GM18517 (cell line): ENCODE measurements at regions not wholly inside any gene's neighbourhood (a gene's known extent, or its start where the extent isn't known, plus 50 kb on each side); places are given as distances from the start of the nearest gene placed in this dataset.
A peak's percentile ranks its signal among the peaks of the same experiment; 100 is the strongest.
"Not testable (repeated sequence)": the region's sequence is repeated elsewhere in the genome, so short reads cannot be mapped to it uniquely, and the experiment has no call there.

Experiments
- ATAC-seq: cut with Tn5 transposase; IDR thresholded peaks from one replicate; pipeline ENCODE4 v1.9.1; 2021; ENCODE audit warnings: mild to moderate bottlenecking, moderate library complexity; ENCODE audit not compliant: unreplicated experiment

DNA sequence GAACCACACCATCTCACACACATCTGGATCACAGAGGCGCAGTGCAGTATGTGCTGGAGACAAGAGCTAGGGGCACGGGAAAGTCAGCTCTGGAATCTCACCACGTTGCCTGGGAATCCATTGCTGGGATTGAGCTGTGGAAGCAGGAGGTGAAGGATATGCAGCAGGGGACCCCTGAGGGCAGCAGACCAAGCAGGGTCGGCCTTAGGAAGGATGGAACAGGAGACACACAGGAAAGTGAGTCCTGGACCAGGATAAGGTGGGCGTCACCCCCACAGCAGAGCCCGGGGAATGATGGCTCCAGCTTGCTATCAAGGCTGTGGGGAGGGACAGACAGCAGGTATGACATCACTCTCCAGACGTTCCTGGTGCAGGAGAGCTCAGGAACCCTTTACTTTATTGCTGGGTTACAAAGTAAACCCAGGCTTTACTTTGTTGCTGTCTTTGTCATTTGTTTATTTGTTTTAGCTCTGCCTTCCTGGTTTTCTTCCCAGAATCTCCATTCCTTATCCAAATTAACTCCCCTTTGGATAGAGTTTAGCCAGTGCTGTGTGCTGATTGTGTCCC lies 329.8 kb upstream of the MYT1L start:
- no peak for ATAC-seq

DNA sequence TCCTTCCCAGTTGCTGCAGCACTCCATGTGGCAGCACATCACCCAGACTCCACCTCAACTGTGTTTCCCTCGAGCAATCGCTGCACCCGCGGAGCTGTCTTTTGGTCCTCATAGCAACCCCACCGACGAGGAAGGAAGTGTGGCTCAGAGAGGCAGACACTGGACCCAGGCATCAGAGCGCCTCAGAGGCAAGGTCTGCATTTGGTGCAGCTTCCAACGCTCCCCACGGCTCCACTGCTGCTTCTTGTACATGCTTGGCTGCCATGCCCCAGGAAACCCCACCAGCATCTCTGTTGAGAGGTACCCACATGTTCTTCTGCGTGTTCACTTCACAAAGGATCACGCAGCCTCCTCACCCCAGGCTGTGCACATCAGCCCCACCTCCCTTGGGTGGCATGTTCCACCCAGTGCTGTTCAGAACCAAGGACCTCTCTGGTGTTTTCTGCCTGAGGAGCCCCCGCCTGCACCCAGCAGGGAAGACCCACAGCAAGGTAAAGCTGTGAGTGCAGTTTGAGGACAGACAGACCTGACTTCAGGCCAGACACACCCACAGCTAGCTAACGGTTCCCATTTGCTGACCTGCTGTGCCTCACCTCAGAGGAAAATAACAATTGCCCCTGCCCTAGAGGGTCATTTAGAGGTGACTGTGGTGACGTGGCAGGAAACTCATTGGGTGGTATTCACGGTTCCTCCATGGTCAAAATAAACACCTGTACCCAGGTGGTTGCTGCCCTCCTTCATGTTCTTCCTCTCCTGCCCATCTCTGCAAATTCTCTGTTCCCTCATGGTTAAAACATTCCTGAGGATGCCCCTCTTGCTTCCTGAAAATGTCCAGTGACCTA lies 326.3 kb upstream of the MYT1L start:
- ATAC-seq = no peak

DNA sequence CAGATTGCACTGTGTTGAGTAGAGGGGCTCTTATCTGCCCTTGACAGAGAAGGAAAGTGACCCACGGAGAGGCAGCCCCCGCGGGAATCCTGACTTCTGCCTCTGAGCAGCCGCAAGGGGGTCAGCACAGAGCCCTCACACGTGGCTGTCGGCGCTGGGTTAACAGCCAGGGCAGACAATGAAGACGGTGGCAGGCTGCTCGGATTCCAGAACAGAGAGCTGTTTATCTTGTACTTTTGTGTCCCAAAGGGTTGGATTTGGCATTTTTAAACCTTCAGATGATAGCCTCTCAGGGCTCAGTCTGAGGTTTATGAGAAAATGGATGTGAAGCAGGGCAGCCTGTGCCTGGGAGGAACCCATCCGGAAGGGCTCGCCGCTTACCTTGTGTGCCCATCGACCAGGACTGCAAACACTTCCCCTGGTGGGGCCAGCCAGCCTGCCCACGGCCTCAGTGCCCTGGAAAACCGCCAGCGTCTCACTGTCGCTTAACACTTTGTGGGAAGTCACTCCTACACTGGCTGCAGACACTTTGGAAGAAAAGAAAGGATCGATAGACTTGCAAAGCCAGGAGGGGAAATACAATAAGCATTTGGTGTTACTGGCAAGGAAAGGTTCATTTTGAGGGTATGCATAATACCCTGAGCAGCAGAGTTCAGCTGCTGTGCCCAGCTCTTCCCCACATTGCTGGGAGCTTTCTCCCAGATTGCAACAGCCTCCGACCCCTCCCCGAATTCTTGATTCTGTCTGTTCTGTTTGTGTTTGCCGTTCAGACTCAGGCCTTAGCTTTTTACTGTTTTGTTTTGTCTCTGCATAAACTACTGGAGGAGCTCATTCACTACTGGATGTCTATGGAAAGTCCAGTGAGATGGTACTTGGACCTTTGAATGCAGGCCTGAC lies 325.3 kb upstream of the MYT1L start:
- ATAC-seq = no peak

DNA sequence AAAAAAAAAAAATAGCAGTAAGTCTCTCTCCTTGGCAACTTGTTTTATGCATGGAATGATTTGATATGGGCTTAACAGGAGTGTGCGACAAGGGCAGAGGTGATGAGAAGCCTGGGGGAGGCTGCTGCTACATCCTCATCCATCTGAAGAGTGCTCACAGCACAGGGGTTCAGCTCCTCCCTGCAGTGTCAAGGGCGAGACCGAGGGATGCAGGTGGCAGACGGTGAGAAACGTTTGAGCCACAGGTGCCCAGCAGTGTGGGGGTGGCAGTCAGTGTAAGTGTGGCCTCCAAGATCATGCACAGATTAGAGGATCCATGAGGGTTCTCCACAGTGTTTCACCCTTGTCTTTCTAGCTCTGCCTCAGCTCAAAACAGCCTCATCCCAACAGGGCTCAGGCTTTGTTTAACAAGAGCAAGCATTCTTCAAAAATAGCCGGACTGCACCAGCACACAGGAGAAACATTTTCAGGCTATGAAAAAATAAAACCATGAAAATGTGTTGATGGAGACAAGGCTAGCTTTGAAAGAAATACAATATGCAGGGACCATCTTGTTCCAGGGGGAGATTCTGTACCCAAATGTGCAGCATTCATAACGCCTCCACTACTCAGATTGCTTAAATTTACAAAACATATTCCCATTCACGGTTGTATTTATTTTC lies 324.5 kb upstream of the MYT1L start:
- no peak for ATAC-seq

DNA sequence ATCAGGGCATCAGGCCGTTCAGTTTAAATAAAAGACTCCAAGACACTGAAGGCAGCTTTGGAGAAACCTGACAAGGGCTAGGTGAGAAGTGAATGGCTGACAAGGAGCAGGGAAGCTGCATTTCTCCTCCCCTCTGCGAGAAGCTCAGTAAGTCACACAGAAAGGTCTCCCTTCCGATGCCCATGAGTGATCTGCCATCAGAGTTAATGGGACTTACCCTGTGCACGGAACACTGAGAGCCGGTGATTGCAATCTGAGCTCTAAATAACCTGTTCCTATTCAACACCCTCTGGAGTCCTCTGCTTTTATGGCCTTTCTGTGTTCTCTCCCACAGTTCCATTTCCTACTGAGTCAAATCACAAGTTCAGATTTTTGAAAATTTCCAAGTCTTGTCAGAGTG lies 322.2 kb upstream of the MYT1L start:
- no peak for ATAC-seq

DNA sequence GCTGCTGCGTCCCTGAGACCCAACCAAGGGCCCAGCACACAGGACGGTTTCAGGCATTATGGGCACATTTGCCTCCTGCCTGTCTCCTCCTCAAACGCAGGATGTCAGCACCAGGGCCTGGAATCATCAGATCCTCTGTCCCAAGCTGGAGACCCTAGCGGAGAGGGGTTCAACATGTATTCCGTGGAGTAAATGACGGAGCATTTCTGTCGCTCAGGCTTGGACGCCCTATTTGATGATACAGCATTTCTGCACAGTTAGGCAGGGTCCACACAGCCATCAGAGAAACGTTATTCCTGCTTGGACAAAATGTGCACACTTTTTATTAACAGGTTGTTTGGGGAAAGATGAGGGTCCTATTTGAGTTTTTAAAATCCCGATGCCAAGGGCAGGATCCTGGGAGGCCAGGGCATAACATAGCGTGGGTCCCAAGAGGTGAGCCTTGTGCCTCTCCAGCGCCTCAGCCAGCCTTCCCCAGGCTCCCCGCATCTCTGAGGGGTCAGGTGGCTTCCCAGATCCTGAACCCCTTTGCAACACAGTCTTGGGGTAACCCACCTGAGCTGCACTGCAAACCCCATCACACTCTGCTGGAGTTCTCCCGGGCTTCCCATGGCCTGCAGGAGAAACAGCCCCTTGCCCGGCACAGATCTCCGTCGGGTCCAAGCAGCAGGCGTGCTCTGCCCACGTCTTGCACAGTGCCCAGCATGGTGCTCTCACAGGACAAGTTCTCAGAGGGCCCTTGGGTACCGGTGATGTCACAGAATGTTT lies 319.7 kb upstream of the MYT1L start:
- no peak for ATAC-seq

DNA sequence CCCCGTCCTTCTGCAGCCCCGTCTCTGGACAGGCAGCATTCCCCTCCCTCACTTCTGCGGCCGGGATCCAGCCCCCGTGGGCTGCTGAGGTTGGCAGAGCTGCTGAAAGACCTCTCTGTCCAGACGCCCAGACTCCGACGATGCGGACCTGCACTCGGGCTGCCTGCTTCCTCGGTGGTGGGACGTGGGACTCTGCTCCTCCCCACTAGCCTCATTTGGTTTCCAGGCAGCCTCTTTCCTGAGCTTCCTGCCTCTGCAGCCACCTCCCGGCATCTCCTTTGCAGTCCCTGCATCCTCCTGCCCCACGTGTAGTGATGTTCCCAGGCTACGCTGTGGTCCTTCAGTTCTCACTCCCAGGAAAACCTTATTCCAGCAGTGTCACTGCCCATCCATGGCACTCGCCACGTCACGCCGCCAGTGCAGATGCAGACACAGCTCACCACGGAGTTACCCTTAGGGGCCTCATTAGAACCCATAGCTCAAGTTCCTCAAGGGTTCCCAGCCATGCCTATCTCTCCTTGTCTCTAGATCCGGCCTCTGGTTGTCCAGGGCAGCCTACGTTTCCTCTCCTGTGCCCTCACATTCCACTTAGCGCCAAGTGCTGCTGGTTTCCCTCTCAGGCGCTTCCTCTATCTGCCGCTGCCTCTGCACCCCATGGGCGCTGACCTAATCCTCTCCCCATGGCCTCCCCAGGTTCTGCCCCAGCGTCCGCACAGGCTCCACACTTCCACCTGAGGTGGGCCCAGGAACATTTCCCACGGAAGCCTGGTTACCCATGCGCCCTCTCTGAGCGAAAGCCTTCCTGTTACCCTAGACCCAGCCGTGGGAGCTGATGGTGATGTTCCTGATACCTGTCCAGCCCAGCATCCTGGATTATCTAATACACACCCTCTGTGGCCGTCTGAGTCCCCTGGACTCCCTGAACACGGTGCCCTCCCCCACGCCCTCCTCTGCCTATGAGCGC lies 318.3 kb upstream of the MYT1L start:
- ATAC-seq = no peak

DNA sequence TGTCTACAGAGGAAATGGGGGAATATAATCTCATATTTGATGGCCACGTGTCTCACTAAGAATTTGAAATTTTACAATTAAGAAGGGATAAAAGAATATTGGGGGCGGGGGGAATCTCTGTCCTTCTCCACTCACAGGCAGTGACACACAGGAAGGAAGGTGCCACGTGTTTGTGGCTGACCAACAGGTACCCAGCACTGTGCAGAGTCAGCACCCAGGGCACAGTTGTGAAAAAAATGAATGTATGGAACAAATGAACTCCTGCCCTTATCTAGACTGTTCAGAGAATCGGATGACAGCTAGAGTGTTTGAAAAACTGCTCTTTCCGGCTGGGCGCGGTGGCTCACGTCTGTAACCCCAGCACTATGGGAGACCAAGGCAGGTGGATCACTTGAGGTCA lies 317.0 kb upstream of the MYT1L start:
- ATAC-seq = no peak

DNA sequence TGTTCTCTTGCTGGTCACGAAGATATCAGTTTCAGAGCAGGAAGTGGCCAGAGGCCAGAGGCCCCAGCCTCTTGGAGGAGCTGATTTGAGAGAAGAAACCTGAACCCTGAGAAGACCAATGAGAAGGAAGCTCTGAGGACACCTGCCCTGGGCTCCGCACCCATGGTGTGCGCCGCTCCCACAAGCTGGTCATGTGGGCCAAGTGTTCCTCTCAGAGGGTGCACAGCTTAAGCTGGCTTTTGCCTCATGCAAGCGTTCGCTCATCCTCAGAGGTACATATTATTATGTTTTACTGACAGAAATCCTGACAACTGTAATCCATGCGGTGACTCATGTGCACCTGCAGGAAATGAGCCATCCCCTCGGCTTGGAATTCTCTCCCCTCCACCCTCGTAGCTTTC lies 316.1 kb upstream of the MYT1L start:
- no peak for ATAC-seq

DNA sequence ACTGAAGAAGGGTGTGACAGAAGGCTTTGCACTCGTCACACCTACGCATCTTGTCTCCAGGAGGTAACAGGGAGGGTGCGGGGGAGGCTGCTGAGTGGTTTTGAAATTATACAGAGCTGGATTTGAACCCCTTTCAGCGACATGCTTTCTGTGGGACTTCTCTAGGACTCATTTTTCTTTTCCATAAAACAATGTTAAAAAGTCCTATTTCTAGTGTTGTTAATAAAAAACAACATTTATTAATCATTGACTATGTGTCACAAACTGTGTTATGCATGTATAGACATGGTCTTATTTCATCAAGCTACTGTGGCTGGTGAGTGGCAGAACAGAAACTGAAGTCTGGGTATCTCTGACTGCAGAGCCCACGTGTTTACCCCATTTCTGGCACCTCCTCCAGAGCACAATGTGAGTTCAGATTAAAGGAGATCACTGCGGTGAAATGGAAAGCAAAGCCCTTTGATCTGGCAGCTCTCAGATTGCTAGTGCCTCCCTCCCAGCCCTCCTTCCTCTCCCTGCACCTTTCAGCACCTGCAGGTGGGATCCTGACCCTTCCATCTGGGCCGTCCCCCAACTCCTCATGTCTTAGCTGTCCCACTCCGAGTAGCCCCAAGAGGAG lies 315.5 kb upstream of the MYT1L start:
- ATAC-seq = peak; percentile 55

DNA sequence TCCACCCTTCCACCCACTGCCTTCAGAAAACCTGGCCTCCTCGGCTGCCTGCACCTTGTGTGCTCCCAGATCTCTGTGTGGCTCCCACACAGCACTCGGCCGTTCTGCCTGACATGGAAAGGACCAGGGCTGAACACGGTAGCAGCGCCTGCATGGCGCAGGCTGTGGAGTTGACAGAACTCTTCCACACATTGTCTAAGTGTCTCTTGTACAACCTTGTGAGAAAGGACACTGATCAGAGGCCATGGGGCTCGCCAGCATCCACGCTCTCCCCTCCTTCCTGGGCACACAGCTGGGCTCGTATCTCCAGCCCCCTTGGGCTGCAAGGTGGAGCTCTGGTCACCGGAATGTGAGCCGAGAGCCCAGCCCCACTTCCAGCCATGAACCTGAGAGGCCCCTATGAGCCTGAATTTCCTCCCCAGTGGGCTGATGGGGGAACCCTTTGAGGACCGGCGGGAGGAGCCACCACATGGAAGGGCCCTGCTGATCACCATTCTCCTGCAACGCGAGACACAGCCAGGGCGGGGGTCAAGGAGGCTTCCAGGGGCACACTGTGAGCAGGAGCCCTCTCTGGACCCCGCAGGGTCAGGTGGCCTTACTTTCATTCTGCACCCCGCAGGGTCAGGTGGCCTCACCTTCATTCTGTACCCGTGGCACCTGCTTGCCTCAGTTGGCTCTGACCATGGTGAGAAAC lies 314.2 kb upstream of the MYT1L start:
- ATAC-seq = no peak

DNA sequence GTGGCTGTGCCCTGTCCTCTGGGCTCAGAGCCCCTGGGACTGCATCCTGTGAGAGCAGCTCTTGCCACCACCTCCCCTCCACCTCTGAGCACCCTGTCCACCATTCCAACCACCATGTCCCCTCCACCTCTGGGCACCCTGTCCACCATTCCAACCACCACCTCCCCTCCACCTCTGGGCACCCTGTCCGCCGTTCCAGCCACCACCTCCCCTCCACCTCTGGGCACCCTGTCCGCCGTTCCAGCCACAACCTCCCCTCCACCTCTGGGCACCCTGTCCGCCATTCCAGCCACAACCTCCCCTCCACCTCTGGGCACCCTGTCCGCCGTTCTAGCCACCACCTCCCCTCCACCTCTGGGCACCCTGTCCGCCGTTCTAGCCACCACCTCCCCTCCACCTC lies 313.7 kb upstream of the MYT1L start:
- ATAC-seq = not testable (repeated sequence)

DNA sequence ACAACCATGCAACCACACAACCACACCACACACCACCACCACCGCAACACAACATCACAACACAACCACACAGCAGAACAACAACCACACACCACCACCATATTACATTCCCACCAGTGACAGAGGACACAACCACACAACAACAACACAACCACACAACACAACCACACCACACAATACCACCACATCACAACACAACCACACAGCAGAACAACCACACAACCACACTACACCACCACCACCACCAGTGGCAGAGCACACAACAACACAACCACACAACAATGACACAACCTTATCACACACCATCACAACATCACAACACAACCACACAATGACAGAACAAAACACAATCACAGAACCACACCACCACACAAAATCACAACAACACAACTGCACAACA lies 313.0 kb upstream of the MYT1L start:
- no peak for ATAC-seq

DNA sequence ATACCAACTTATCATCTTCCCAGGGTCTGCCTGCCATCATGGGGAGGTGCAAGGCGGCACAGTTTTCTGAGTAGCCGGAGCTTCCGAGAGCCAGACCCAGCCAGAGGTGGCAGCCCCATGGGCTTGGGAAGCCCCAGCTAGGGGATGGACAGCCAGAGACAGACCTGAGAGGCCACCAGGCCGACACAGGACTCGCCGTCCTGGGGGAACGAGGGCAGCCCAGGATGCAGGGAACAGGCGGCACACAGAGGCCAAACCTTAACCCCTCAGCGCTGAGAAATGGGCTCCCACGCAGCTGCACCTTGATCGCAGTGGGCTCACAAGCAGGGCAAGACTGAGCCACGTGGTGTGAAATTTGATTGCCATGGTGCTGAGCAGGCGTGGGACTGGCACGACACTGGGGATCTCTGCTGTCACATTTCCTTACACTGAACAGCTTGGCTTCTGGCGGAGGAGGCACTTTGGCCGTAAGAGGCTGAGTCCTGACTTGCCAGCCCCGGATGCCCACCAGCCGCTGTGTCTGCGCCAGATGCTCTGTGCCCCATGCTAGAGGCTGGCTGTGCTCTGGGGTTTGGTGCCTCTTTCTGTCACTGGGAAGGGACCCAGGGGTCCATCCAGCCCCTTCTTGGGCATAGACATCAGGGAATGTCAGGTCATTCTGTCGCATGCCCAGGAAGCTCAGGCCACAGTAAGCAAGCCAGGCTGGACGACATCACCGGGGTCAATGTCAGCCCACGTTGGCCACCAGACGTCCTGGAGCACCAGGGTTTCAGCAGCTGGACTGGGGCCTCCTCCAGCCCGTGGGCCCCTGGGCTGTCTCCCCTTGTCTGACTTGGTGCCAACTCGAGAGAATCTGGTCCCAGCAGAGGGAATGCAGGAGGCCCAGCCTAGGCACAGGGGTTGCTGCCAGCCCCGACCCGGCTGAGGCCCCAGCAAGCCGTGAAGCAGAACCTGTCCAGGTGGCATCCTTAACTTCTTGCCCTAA lies 312.1 kb upstream of the MYT1L start:
- ATAC-seq = no peak

DNA sequence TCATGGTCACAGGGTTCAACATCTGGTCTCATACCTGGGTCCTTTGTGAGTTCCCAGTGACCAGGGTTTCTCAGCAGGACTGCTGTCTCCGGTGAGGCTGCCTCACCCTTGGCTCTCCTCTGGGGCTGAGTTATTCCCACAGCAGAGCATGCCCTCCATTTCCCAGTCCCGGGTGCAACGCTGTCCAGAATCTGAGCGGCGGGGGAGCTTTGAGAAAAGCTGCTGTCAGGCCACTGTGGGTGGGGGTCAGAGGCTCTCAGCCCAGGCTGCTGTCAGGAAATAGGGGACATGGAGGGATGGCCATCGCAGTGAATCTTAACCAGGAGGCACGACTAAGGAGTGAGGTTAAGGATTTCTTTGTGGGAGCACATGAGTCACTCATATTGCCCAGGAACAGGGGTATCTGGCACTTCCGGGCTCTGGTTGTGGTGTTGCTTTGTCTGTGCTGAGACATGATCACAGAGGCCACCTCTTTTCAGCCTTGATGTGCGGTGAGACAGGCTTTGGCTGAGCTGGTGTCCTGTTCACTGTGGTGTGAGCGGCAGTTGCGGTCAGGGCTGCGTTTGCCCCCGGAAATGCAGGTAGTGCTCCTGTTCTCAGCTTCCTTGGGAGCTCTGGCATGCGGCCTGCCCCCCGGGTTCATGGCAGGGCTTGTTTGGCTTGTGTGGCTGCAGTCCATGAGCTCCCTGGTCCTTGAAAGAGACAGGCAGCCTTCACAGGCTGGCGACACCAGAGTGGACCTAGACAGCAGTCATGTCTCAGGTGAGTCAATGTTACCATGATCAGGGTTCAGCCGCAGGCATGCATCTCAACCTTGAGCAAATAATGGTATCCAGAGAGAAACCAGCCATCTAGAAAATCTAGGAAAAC lies 310.7 kb upstream of the MYT1L start:
- ATAC-seq = no peak

DNA sequence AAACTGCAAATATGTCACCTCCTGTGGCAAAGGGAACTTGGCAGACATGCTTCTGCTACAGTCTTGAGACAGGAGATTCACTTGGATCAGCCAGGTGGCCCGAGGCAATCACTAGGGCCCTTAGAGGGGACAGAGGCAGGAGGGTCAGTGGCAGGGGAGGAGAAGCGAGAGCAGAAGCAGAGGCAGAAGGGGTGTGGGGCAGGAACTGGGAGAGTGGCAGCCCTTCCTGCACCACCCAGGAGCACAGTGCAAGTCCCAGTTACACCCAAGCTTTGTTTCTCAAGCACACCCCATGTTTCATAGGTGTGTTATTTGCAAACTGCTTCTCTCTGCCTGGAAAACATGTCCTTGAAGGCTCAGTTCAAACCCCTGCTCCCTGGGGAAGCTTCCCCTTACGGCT lies 309.7 kb upstream of the MYT1L start:
- no peak for ATAC-seq
